KBM-7 (cell line): ENCODE measurements at regions not wholly inside any gene's neighbourhood (a gene's known extent, or its start where the extent isn't known, plus 50 kb on each side); places are given as distances from the start of the nearest gene placed in this dataset.

Experiments used
- DNase-seq: peaks from one replicate; pipeline ENCODE4 v3.0.0-alpha.2; 2015
- in situ Hi-C: fragments of 300-500 bp; cut with MboI; formaldehyde crosslinking; loops from 2 replicates; pipeline ENCODE4 v1.14.3; 2020; ENCODE audit warnings: low sequenced_read_pairs, low pct_unique_long_range_greater_than_20kb, mixed read lengths

DNA sequence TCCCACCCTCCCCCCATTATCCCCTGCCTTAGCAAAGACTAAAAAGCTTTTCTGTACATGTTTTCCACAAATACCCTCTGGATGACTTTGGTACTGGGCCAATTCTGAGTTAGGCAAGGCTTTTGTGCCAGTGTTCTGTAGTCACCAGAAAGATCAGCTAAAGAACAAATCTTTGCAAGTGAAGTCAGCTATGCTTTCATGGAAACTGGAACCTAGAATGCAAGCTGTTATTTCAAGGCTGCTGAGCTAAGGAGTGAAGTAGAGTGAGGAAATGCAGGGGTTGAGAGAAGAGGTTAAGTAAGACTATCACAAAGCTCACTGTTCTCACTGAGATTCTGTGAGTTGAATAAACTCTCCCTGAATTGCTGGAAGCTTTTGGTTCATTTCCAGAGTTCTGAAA lies 107.8 kb upstream of the CNTN3 start:
- in situ Hi-C loops = no loop called here
- DNase-seq = no peak

DNA sequence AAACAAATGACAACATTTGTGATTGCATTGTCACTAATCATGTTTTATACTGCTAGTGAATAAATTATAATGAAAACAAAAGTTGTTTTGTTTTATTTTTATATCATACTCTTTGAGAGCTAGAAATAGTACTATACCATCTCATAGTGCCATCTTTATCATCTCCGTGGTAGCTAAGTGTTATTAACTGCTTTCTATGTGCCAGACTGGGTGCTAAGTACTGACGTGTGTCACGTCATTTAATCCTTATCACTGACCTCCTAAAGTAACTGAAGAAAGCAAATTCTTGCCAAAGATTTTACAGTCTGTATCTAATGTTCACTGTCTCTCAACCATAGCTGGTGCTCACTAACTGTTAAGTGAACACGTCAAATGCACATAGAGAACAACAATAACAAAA lies 99.5 kb upstream of the CNTN3 start:
- DNase-seq = no peak
- in situ Hi-C loops = no loop called here

GRCh38 chr3:74711913-74712512 lies 97.6 kb upstream of the CNTN3 start:
- no peak for DNase-seq
- in situ Hi-C loops = no loop called here

- in situ Hi-C loops = no loop called here
- DNase-seq = no peak
Measured at GRCh38 chr3:74709951-74710350, 95.5 kb upstream of the CNTN3 start.

GRCh38 chr3:74693696-74694393 lies 79.4 kb upstream of the CNTN3 start:
- DNase-seq = no peak
- in situ Hi-C loops = no loop called here

DNA sequence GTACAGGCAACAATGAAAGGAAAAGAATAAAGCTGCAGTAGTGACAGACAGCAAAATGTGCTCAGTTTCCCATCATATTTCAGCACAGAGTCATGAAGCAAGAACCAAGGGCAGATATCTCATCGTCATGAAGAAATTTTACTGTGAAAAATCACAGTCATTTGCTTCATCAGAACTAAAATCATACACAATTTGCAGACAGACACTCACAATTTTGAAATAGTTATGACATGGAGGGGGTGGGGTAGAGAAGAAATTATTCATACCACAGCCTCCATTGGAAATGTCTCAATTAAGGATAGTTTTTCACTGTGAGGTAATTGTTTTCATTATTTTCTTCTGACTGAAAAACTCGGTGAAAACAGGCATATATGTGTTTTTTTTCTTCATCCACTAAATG lies 78.8 kb upstream of the CNTN3 start:
- in situ Hi-C loops = no loop called here
- no peak for DNase-seq

- in situ Hi-C loops = no loop called here
- no peak for DNase-seq
Measured at GRCh38 chr3:74691946-74692345, 77.5 kb upstream of the CNTN3 start.

DNA sequence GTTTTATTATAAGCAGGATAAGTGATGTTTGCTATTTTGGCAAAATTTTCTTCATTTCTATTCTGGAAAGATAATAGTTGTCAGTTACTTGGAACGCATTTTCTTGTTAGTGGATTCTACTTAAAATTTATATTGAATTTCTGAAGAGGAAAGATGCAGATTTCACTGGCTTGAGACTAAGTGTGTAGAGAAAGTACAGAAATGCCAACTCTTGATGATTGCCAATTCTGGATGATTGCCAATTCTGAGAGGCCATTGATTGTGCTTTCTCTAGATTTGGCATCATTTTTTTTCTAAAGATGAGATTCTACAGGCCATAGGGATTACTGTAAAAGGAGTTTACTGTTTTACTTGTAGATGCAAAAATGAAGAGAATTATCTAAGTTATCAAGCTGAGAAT lies 58.9 kb upstream of the CNTN3 start:
- in situ Hi-C loops = no loop called here
- no peak for DNase-seq

DNA sequence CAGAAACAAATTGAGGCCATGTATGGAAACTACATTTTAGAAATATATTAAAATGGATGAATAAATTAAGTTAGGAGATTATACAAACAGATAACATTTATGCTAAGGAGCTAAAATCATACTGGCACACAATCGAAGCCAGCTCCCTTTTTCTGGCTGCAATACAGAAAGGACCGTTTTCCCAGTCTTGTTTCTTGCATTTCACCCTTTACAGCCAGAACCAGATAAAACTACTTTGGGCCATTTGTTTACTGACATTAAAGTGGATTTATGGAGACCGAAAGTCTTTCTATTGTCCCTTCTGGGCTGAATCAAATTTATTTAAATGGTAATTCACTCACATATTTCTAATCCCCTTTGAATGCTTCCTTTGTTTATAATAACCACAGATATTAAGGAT lies 50.1 kb upstream of the CNTN3 start:
- in situ Hi-C loops = no loop called here
- no peak for DNase-seq
